KMS-11 (cell line): ENCODE measurements at regions not wholly inside any gene's neighbourhood (a gene's known extent, or its start where the extent isn't known, plus 50 kb on each side); places are given as distances from the start of the nearest gene placed in this dataset.

ENCODE experiments used
- H2AFZ ChIP-seq: fragments of 200-600 bp; sonication (generic); 2 replicates; pipeline ENCODE4 v1.6.1; 2016; ENCODE audit warnings: antibody characterized with exemption, mixed run types, low read depth
- H3K27ac ChIP-seq: fragments of 200-600 bp; sonication (generic); 2 replicates; pipeline ENCODE4 v1.6.1; 2016; ENCODE audit warnings: mild to moderate bottlenecking, mixed run types
- H3K27me3 ChIP-seq: fragments of 200-600 bp; sonication (generic); 2 replicates; pipeline ENCODE4 v1.6.1; 2017; ENCODE audit warnings: mild to moderate bottlenecking, low read depth, mixed run types, moderate library complexity; ENCODE audit not compliant: insufficient read depth
- H3K36me3 ChIP-seq: fragments of 200-600 bp; sonication (generic); 2 replicates; pipeline ENCODE4 v1.6.1; 2017; ENCODE audit warnings: mild to moderate bottlenecking, mixed run types; ENCODE audit not compliant: insufficient read depth
- H3K4me1 ChIP-seq: fragments of 200-600 bp; sonication (generic); 2 replicates; pipeline ENCODE4 v1.6.1; 2016; ENCODE audit warnings: mild to moderate bottlenecking, low read depth, mixed run types; ENCODE audit not compliant: poor library complexity, severe bottlenecking
- H3K4me2 ChIP-seq: fragments of 200-600 bp; sonication (generic); 2 replicates; pipeline ENCODE4 v1.7.0; 2016; ENCODE audit warnings: mild to moderate bottlenecking, mixed run types
- H3K4me3 ChIP-seq: fragments of 200-600 bp; sonication (generic); IDR thresholded peaks from 2 replicates; pipeline ENCODE4 v1.6.1; 2017; ENCODE audit warnings: low read depth, low read length, mixed read lengths; ENCODE audit not compliant: insufficient read depth
- H3K79me2 ChIP-seq: fragments of 200-600 bp; sonication (generic); 2 replicates; pipeline ENCODE4 v1.6.1; 2016; ENCODE audit warnings: low read depth, mixed run types; ENCODE audit not compliant: insufficient read depth
- H3K9ac ChIP-seq: fragments of 200-600 bp; sonication (generic); 2 replicates; pipeline ENCODE4 v1.6.1; 2016; ENCODE audit warnings: mild to moderate bottlenecking, mixed run types
- H4K20me1 ChIP-seq: fragments of 200-600 bp; sonication (generic); 2 replicates; pipeline ENCODE4 v1.6.1; 2016; ENCODE audit warnings: mild to moderate bottlenecking, mixed run types; ENCODE audit not compliant: insufficient read depth
- CTCF ChIP-seq: fragments of 200-600 bp; sonication (generic); conservative IDR thresholded peaks from 2 replicates; pipeline ENCODE4 v1.6.1; 2017; ENCODE audit warnings: low read depth, mild to moderate bottlenecking, antibody characterized with exemption, low read length, moderate library complexity, mixed read lengths

GRCh38 chr13:33692531-33692930, 125.4 kb upstream of the RFC3 start:
- H3K79me2 ChIP-seq: no peaks in the 10 kb centered on the region
- H3K4me2 ChIP-seq: no peak overlapping the region
- no peak overlapping the region for H3K9ac ChIP-seq
- H3K4me3 ChIP-seq: no peak overlapping the region
- no peaks in the 10 kb centered on the region for H3K36me3 ChIP-seq
- no peak overlapping the region for H3K27ac ChIP-seq
- no peaks in the 10 kb centered on the region for H3K27me3 ChIP-seq
- no peaks in the 10 kb centered on the region for H4K20me1 ChIP-seq
- no peak overlapping the region for H2AFZ ChIP-seq
- TF ChIP-seq CTCF: no peak
- H3K4me1 ChIP-seq: no peaks in the 10 kb centered on the region

- Histone ChIP-seq H3K27me3 (no peaks in the 10 kb centered on the region), H2AFZ (no peak overlapping the region), H3K4me2 (no peak overlapping the region), H3K27ac (no peak overlapping the region), H3K9ac (no peak overlapping the region), H3K79me2 (no peaks in the 10 kb centered on the region), H3K36me3 (no peaks in the 10 kb centered on the region), H3K4me1 (no peaks in the 10 kb centered on the region), H4K20me1 (no peaks in the 10 kb centered on the region), H3K4me3 (no peak overlapping the region)
- no peak for TF ChIP-seq CTCF
These were observed 123.4 kb upstream of the RFC3 start for GRCh38 chr13:33694546-33694945.

GRCh38 chr13:33696530-33696929, 121.4 kb upstream of the RFC3 start:
- H3K4me1 ChIP-seq: no peaks in the 10 kb centered on the region
- H3K27me3 ChIP-seq: no peaks in the 10 kb centered on the region
- H3K4me3 ChIP-seq: no peak overlapping the region
- no peak overlapping the region for H2AFZ ChIP-seq
- no peak for TF ChIP-seq CTCF
- no peaks in the 10 kb centered on the region for H3K79me2 ChIP-seq
- no peak overlapping the region for H3K4me2 ChIP-seq
- H3K36me3 ChIP-seq: no peaks in the 10 kb centered on the region
- no peaks in the 10 kb centered on the region for H4K20me1 ChIP-seq
- no peak overlapping the region for H3K27ac ChIP-seq
- no peak overlapping the region for H3K9ac ChIP-seq

- Histone ChIP-seq H3K9ac (no peak overlapping the region), H3K79me2 (no peaks in the 10 kb centered on the region), H3K4me1 (no peaks in the 10 kb centered on the region), H3K4me3 (no peak overlapping the region), H2AFZ (no peak overlapping the region), H3K27me3 (no peaks in the 10 kb centered on the region), H3K4me2 (no peak overlapping the region), H3K27ac (no peak overlapping the region), H3K36me3 (no peaks in the 10 kb centered on the region), H4K20me1 (no peaks in the 10 kb centered on the region)
- TF ChIP-seq CTCF: no peak
These were observed 120.0 kb upstream of the RFC3 start for GRCh38 chr13:33697926-33698325.

DNA sequence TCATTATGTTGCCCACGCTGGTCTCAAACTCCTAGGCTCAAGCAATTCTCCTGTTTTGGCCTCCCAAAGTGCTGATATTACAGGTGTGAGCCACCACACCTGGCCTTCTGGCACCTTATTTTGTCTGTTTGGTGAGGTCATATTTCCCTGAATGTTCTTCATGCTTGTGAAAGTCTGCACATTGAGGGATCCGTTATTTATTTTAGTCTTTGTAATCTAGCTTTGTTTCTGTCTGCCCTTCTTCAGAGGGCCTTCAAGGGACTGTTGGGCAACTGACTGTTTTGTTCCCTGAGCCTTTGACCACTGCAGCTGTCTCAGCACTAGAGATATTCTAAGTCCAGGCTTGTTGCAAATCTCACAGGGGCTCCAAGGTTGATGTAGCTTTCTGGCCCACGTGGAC, 110.5 kb upstream of the RFC3 start:
- Histone ChIP-seq H3K79me2 (no peaks in the 10 kb centered on the region), H3K4me2 (no peak overlapping the region), H3K4me3 (no peak overlapping the region), H2AFZ (no peak overlapping the region), H4K20me1 (no peaks in the 10 kb centered on the region), H3K36me3 (no peaks in the 10 kb centered on the region), H3K4me1 (no peaks in the 10 kb centered on the region), H3K9ac (no peak overlapping the region), H3K27ac (no peak overlapping the region), H3K27me3 (no peaks in the 10 kb centered on the region)
- TF ChIP-seq CTCF: no peak
